ENCODE measurements at regions not wholly inside any gene's neighbourhood (a gene's known extent, or its start where the extent isn't known, plus 50 kb on each side); places are given as distances from the start of the nearest gene placed in this dataset.

DNA sequence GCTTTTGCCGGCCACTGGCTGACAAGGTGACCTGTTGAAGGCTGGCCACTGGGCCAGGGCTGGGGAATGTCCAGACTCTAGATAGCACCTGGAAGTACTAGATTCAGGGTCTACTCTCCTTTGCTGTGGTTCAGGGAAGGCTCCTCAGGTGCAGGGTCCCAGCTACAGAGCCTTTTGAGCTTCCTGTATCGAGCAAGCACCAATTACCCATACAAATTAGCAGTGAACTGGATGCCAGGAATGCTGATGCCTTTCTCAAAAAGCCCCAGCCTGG, 213.4 kb downstream of the CYP26B1 start:
- DNase-seq (ENCODE audit: low read depth in 1 of 2, low spot score in 1 of 2) = no peak
- no peaks in the 10 kb centered on the region for H3K27me3 ChIP-seq (ENCODE audit: insufficient read depth, poor library complexity, severe bottlenecking)
- TF ChIP-seq POLR2AphosphoS5 (IDR thresholded peaks at IDR 0.05; ENCODE audit: low read depth) (no peak), GABPA (IDR thresholded peaks at IDR 0.05; ENCODE audit: low read depth) (no peak), SPI1 (IDR thresholded peaks at IDR 0.05; ENCODE audit: borderline replicate concordance, low read depth) (no peak)
- TF ChIP-seq, protein P1, sequence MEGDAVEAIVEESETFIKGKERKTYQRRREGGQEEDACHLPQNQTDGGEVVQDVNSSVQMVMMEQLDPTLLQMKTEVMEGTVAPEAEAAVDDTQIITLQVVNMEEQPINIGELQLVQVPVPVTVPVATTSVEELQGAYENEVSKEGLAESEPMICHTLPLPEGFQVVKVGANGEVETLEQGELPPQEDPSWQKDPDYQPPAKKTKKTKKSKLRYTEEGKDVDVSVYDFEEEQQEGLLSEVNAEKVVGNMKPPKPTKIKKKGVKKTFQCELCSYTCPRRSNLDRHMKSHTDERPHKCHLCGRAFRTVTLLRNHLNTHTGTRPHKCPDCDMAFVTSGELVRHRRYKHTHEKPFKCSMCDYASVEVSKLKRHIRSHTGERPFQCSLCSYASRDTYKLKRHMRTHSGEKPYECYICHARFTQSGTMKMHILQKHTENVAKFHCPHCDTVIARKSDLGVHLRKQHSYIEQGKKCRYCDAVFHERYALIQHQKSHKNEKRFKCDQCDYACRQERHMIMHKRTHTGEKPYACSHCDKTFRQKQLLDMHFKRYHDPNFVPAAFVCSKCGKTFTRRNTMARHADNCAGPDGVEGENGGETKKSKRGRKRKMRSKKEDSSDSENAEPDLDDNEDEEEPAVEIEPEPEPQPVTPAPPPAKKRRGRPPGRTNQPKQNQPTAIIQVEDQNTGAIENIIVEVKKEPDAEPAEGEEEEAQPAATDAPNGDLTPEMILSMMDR (IDR thresholded peaks at IDR 0.05; ENCODE audit: insufficient read depth, low read length) = no peak
- TF ChIP-seq, protein P2, sequence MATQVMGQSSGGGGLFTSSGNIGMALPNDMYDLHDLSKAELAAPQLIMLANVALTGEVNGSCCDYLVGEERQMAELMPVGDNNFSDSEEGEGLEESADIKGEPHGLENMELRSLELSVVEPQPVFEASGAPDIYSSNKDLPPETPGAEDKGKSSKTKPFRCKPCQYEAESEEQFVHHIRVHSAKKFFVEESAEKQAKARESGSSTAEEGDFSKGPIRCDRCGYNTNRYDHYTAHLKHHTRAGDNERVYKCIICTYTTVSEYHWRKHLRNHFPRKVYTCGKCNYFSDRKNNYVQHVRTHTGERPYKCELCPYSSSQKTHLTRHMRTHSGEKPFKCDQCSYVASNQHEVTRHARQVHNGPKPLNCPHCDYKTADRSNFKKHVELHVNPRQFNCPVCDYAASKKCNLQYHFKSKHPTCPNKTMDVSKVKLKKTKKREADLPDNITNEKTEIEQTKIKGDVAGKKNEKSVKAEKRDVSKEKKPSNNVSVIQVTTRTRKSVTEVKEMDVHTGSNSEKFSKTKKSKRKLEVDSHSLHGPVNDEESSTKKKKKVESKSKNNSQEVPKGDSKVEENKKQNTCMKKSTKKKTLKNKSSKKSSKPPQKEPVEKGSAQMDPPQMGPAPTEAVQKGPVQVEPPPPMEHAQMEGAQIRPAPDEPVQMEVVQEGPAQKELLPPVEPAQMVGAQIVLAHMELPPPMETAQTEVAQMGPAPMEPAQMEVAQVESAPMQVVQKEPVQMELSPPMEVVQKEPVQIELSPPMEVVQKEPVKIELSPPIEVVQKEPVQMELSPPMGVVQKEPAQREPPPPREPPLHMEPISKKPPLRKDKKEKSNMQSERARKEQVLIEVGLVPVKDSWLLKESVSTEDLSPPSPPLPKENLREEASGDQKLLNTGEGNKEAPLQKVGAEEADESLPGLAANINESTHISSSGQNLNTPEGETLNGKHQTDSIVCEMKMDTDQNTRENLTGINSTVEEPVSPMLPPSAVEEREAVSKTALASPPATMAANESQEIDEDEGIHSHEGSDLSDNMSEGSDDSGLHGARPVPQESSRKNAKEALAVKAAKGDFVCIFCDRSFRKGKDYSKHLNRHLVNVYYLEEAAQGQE (IDR thresholded peaks at IDR 0.05; ENCODE audit: insufficient replicate concordance, low read depth) = no peak
- no peak overlapping the region for H3K4me3 ChIP-seq (replicated peaks; ENCODE audit: insufficient read depth, low read length)
- peak overlapping the region; percentile 17 for H3K27ac ChIP-seq (replicated peaks)

DNA sequence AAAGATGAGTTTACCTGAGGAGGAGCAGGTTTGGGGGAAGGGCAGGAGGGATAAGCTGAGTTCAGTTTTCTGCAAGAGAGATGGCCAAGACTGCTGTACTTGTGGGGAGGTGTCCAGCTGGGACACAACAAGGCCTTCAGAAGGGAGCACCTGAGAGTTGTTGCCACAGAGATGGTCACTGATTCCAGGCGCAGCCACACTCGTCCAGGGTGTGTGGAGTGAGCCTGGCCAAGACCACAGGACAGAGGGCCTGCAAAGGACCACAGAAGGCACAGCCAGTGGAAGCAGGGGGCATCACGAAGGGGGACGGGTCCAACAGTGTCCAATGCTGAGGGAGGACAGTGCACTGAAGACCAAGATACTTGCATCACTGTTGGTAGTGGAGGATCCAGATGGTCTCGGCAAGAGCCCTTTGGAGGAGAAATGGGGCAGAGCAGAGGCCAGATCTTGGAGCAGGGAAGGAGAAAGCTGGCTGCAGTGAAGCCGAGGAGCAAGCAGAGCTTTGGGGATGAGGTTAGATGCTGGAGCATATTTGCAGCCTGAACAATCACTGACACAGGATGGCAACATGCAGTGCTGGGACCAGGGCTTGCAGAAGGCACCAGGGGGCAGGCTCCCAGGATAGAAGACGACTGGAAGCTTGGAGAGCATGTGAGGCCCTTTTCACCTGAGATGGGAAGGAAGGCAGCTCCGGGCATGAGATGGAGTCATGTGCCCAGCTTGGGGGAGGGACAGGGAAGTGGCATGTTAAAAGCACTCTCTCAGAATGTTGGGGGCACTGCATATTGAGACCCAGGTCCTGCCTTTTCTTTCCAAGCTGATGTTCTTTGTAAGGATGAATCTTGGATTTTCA, 214.0 kb downstream of the CYP26B1 start:
- no peak for TF ChIP-seq POLR2AphosphoS5 (IDR thresholded peaks at IDR 0.05; ENCODE audit: low read depth)
- no peak for TF ChIP-seq GABPA (IDR thresholded peaks at IDR 0.05; ENCODE audit: low read depth)
- no peak for TF ChIP-seq SPI1 (IDR thresholded peaks at IDR 0.05; ENCODE audit: borderline replicate concordance, low read depth)
- TF ChIP-seq, protein P2 (IDR thresholded peaks at IDR 0.05; ENCODE audit: insufficient replicate concordance, low read depth) = no peak
- TF ChIP-seq, protein P1 (IDR thresholded peaks at IDR 0.05; ENCODE audit: insufficient read depth, low read length) = no peak
- H3K4me3 ChIP-seq (replicated peaks; ENCODE audit: insufficient read depth, low read length) = no peak overlapping the region
- no peaks in the 10 kb centered on the region for H3K27me3 ChIP-seq (ENCODE audit: insufficient read depth, poor library complexity, severe bottlenecking)
- peak overlapping the region; percentile 17 for H3K27ac ChIP-seq (replicated peaks)
- DNase-seq (ENCODE audit: low read depth in 1 of 2, low spot score in 1 of 2) = no peak

DNA sequence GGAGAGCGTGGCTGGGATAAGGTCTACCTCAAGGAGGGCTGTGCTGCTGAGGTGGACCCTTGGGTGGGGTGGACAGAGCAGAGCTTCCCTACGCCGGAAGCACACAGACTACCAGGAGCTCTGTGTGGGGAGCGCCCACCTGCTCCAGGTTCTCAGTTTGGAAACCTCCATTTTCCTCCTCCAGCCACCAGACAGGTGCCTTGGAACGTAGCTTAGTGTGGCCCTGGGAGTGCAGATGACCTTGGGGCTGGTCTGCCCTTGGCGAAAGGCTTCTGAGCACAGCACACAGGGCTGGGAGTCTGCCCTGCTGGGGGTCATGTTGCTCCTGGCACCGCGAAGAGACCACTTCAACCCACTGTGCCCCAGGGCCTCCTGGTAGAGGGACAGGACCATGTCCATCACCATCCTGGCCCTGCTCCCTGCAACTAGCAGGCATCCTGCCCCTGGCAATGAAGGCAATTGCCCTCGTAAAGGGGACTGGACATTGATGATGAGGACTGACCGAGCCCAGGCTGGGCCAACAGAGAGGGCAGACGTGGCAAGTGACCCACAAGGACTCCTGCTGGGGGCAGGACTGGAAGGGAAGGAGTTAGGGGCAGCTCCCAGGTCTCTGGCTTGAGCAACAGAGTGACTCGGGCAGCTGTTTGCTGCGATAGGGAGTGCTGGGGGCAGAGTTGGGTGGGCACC, 214.7 kb downstream of the CYP26B1 start:
- TF ChIP-seq POLR2AphosphoS5 (IDR thresholded peaks at IDR 0.05; ENCODE audit: low read depth) (no peak), GABPA (IDR thresholded peaks at IDR 0.05; ENCODE audit: low read depth) (no peak), SPI1 (IDR thresholded peaks at IDR 0.05; ENCODE audit: borderline replicate concordance, low read depth) (no peak)
- TF ChIP-seq, protein P2 (IDR thresholded peaks at IDR 0.05; ENCODE audit: insufficient replicate concordance, low read depth) = no peak
- TF ChIP-seq, protein P1 (IDR thresholded peaks at IDR 0.05; ENCODE audit: insufficient read depth, low read length) = no peak
- H3K27me3 ChIP-seq (ENCODE audit: insufficient read depth, poor library complexity, severe bottlenecking) = no peaks in the 10 kb centered on the region
- no peak overlapping the region for H3K4me3 ChIP-seq (replicated peaks; ENCODE audit: insufficient read depth, low read length)
- no peak for DNase-seq (ENCODE audit: low read depth in 1 of 2, low spot score in 1 of 2)
- no peak overlapping the region for H3K27ac ChIP-seq (replicated peaks)

Measured in HL-60 (cell line).